NCI-H460 (cell line): ENCODE measurements at regions not wholly inside any gene's neighbourhood (a gene's known extent, or its start where the extent isn't known, plus 50 kb on each side); places are given as distances from the start of the nearest gene placed in this dataset.
"Not testable (repeated sequence)": the region's sequence is repeated elsewhere in the genome, so short reads cannot be mapped to it uniquely, and the experiment has no call there.

Experiments
- DNase-seq: peaks from one replicate; pipeline ENCODE4 v3.0.0-alpha.2; 2016; ENCODE audit warnings: low read depth; ENCODE audit errors: extremely low read depth

- peak; percentile 6 for DNase-seq
These were observed 336.5 kb downstream of the CETN3 start for GRCh38 chr5:90073026-90073570.

- no peak for DNase-seq
These were observed 337.9 kb downstream of the CETN3 start for GRCh38 chr5:90071656-90072055.

- no peak for DNase-seq
These were observed 338.5 kb downstream of the CETN3 start for GRCh38 chr5:90071066-90071465.

- DNase-seq = no peak
These were observed 342.6 kb downstream of the CETN3 start for GRCh38 chr5:90066920-90067319.

GRCh38 chr5:90056911-90057705, 352.4 kb downstream of the CETN3 start:
- no peak for DNase-seq

GRCh38 chr5:90055831-90056328, 353.7 kb downstream of the CETN3 start:
- no peak for DNase-seq

- DNase-seq = no peak
These were observed 354.9 kb downstream of the CETN3 start for GRCh38 chr5:90054612-90055011.

GRCh38 chr5:90051756-90052155, 357.8 kb downstream of the CETN3 start:
- DNase-seq = no peak

GRCh38 chr5:90050103-90050502, 359.5 kb downstream of the CETN3 start:
- no peak for DNase-seq

- DNase-seq = no peak
These were observed 362.4 kb downstream of the CETN3 start for GRCh38 chr5:90047113-90047512.

- DNase-seq = not testable (repeated sequence)
These were observed 369.5 kb downstream of the CETN3 start for GRCh38 chr5:90040082-90040481.

- no peak for DNase-seq
These were observed 371.9 kb downstream of the CETN3 start for GRCh38 chr5:90037646-90038045.

GRCh38 chr5:90022711-90023053, 386.9 kb downstream of the CETN3 start:
- peak; percentile 36 for DNase-seq

GRCh38 chr5:90022002-90022710, 387.4 kb downstream of the CETN3 start:
- no peak for DNase-seq

GRCh38 chr5:90020575-90021538, 388.7 kb downstream of the CETN3 start:
- peak; percentile 53 for DNase-seq

- DNase-seq = no peak
These were observed 392.3 kb downstream of the CETN3 start for GRCh38 chr5:90017239-90017638.

GRCh38 chr5:90015584-90016018, 394.0 kb downstream of the CETN3 start:
- no peak for DNase-seq

GRCh38 chr5:90014420-90014819, 395.1 kb downstream of the CETN3 start:
- DNase-seq = no peak

- DNase-seq = no peak
These were observed 409.2 kb downstream of the CETN3 start for GRCh38 chr5:90000351-90000750.

- no peak for DNase-seq
These were observed 410.8 kb downstream of the CETN3 start for GRCh38 chr5:89998519-89999305.
